WI38 (cell line): ENCODE measurements at regions not wholly inside any gene's neighbourhood (a gene's known extent, or its start where the extent isn't known, plus 50 kb on each side); places are given as distances from the start of the nearest gene placed in this dataset.

Experiments used
- H3K4me3 ChIP-seq: 2 replicates; pipeline ENCODE4 v1.5.1; 2011; ENCODE audit warnings: low read depth, mild to moderate bottlenecking, control low read depth, low read length
- TF ChIP-seq, protein P1 (sequence below): IDR thresholded peaks from 2 replicates; pipeline ENCODE4 v1.5.1; 2012; ENCODE audit warnings: low read depth, mild to moderate bottlenecking, control low read depth, low read length

DNA sequence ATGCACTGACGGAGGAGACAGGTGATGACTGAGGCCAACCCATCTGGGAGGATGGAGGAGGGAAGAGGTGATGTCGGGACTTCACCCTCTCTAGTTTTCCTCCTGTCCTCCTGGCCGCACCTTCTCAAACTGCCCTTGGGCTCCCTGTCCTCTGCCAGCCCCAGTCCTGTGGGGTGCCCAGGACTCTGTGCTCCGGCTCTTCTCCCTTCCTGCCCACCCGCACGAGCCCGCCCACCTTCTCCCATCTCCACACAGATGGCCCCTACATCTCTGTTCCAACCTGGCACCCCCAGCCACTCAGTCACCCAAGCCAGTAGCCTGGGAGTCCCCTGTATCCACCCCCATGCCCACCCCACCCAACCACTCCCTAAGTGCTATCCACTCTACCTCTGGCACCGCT, 206.7 kb upstream of the LINGO1 start:
- no peak overlapping the region for H3K4me3 ChIP-seq
- TF ChIP-seq, protein P1, sequence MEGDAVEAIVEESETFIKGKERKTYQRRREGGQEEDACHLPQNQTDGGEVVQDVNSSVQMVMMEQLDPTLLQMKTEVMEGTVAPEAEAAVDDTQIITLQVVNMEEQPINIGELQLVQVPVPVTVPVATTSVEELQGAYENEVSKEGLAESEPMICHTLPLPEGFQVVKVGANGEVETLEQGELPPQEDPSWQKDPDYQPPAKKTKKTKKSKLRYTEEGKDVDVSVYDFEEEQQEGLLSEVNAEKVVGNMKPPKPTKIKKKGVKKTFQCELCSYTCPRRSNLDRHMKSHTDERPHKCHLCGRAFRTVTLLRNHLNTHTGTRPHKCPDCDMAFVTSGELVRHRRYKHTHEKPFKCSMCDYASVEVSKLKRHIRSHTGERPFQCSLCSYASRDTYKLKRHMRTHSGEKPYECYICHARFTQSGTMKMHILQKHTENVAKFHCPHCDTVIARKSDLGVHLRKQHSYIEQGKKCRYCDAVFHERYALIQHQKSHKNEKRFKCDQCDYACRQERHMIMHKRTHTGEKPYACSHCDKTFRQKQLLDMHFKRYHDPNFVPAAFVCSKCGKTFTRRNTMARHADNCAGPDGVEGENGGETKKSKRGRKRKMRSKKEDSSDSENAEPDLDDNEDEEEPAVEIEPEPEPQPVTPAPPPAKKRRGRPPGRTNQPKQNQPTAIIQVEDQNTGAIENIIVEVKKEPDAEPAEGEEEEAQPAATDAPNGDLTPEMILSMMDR = no peak

DNA sequence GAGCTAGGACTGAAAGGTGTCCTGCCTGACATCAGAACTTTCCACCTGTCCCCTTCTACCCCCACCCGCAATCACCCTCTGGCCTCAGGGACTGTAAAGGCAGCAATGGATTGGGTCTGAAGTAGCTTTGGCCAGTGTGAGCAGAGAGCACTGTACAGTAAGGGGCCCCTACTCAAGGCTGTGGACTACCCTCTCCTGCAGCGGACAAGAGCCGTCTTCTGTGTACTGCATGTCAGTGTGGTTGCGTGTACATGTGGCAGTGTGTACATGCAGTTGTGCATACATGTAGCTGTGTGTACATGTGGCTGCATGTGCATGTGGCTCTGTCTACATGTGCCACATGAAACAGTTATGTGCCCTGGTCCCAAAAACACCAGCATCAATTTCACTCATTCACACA, 205.9 kb upstream of the LINGO1 start:
- TF ChIP-seq, protein P1 = no peak
- H3K4me3 ChIP-seq = no peak overlapping the region

DNA sequence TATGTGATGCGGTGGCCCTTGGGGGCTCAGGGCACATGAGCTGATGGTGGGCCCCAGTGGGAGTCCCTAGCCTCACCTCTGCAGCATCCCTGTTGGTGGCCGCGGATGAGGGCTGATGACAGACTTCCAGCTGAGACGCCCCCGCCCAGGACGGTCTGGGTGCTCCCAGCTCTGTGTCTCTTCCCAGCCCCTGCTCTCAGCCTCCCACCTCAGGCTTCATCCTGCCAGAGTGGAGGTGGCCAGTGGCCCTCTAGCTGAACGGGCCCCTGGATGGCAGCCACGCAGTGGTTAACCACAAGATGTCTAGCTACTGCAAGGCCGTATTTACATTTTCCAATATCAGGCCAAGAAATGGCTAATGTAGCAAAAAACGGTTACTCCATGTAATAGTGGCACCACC, 205.3 kb upstream of the LINGO1 start:
- TF ChIP-seq, protein P1 = no peak
- H3K4me3 ChIP-seq = no peak overlapping the region

DNA sequence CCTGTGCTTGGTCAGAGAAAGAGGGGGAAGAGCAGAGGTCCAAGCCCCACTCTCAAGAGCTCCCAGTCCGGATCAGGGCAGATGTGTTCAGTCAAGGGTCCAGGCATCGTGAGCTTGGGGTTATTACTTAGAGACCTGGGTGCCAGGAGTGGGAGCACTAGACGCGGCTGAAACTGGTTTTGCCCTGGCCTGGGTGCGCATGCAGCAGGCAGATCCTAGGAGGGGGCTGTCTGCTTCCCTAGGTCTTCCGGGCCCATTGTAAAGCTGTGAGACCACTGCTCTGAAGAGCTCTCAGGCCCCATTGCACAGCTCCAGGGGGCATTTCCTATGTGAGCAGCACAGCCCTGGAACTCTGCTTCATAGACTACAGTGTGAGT, 204.9 kb upstream of the LINGO1 start:
- H3K4me3 ChIP-seq = no peak overlapping the region
- TF ChIP-seq, protein P1 = no peak

DNA sequence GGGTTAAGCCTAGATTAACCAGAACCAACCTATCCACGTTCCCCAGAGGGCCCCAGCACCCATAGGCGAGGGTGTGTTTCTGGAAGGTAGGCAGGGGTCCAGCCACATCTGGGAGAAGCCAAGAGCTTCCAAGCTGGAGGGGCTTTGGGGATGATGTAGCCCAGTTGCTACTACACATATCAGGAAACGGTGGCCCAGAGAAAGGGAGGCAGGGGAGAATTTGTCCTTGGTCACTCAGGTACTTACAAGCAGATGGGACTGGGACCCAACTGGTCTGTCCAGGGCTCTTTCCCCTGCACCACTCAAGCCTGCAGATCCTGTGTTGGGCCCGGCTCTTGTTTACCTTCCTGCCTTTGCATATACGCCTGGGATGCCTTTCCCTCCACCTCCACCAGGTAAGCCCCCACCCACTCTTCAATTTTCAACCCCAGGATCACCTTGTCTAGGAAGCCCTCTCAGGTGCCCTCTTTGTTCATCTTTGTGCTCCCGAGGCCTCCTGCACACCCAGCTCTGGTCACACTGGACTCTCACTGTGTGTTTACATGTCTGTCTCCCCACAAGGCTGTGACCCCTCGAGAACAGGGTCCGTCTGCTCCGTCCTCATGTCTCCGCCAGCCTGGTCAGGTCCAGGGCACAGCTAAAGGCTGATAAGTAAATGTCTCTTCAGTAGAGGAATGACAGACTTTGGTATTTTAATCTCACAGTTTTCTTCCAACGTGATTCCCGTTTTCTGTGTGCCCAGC, 204.4 kb upstream of the LINGO1 start:
- TF ChIP-seq, protein P1 = no peak
- no peak overlapping the region for H3K4me3 ChIP-seq

DNA sequence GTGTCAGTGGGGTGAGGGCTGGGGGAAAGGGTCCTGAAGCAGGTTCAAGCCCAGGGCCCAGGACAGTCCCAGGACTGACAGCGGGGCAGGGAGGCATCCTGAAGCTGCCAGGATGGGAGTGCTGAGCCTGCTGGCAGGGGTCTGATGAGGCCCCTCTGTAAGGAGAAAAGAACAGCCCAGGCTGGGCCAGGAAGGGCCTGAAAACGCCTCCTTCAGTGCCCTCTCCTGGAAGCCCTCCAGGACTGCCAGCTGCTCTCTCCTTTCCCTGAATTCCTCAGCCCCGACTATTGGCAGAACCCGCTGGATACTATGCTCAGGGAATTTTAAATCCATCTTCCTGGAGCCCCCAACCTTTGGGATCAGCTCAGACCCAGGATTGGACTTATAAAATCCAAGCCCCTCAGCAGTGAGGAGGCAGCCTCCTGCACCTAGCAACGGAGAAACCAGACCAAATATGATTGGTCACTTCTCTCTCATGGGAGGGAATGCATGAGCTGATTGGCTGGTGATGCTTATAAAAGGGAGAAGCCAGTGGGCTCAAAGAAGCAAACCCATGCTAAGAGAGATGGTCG, 203.5 kb upstream of the LINGO1 start:
- TF ChIP-seq, protein P1 = no peak

DNA sequence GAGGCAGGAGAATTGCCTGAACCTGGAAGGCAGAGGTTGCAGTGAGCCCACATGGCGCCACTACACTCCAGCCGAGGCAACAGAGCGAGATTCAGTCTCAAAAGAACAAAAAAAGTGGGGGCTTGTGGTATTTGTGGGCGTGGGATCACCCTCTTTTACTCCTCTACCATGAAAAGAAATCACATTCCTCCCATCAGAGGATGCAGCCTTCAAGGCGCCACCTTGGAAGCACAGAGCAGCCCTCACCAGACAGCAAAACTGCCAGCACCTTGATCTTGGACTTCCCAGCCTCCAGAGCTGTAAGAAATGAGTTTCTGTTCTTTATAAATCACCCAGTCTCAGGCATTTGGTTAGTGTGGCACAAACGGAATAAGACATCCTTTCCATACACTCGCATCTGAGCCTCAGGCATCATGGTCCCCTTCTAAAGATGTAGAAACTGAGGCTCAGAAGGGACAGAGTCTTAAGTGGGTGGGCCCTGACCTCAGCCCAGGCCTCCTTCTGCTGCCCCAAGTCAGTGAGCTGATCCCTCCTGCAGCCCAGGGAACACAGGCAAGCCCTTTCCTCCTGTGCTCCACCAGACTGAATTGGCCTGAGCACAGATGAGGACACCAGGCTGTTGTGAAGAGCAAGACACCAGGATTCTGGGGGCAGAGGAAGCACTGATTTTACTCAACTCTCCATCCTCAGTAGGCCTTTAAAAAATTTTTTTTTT, 201.7 kb upstream of the LINGO1 start:
- no peak overlapping the region for H3K4me3 ChIP-seq
- TF ChIP-seq, protein P1 = no peak

More for the DNA sequence above, 203.5 kb upstream of the LINGO1 start:
- no peak overlapping the region for H3K4me3 ChIP-seq
